HG03095 (cell line): ENCODE measurements at regions not wholly inside any gene's neighbourhood (a gene's known extent, or its start where the extent isn't known, plus 50 kb on each side); places are given as distances from the start of the nearest gene placed in this dataset.

ENCODE experiments used
- ATAC-seq: cut with Tn5 transposase; IDR thresholded peaks from one replicate; pipeline ENCODE4 v1.9.1; 2021; ENCODE audit warnings: moderate library complexity; ENCODE audit not compliant: unreplicated experiment

DNA sequence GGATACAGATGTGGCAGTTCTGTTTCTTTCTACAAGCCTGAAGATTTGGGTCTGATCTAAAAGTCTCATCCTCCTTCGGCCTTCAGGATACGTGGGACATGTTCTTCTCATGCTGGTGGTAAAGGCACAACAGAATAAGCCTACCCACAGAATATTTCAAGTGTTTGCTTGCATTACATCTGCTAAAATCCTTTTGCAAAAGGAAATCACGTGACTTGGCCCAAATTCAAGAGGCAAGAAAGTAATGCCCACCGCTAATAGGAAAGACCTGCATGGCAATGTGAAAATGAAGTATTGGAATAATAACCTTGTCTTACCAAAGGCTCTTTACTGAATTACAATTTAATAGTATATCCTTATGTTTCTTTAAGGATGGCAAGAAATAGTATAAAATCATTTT lies 439.9 kb upstream of the TGFBR2 start:
- no peak for ATAC-seq

- ATAC-seq = no peak
Observed at GRCh38 chr3:30167541-30168011, 438.8 kb upstream of the TGFBR2 start.

DNA sequence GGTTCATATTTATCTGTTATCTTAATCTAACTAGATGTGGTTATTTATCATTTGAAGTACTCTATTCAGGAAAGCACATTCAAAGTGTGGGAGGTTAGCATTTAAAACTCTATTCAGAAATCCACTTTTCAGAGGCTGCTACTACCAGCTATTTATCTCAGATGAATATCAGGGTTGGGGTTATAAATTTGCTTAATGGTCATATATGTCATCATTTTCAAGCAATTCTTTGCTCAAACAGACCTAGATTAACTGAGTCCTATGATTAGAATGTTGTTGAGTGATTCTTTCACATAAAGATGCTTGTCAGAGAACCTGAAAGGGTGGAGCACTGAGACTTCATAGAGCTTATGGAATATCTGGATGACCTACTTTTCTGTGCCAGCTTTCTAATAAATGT lies 436.9 kb upstream of the TGFBR2 start:
- ATAC-seq = no peak

- ATAC-seq = no peak
Observed at GRCh38 chr3:30170681-30171438, 435.5 kb upstream of the TGFBR2 start.

GRCh38 chr3:30174357-30174756 lies 432.0 kb upstream of the TGFBR2 start:
- no peak for ATAC-seq

- no peak for ATAC-seq
Observed at GRCh38 chr3:30180310-30181177, 425.9 kb upstream of the TGFBR2 start.

DNA sequence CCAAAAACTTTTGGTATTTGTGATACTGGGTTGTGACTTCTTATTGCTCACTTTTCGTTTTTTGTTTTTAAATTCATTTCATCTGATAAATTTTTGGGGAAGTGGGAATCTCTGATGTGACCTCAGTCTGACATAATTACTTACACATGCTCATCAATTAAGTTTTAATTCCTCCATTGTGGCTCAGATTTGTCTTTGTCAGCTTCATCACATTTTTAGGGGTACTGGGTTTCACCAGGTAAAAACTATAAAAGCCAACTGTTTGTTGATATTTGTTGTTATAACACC lies 425.3 kb upstream of the TGFBR2 start:
- no peak for ATAC-seq

DNA sequence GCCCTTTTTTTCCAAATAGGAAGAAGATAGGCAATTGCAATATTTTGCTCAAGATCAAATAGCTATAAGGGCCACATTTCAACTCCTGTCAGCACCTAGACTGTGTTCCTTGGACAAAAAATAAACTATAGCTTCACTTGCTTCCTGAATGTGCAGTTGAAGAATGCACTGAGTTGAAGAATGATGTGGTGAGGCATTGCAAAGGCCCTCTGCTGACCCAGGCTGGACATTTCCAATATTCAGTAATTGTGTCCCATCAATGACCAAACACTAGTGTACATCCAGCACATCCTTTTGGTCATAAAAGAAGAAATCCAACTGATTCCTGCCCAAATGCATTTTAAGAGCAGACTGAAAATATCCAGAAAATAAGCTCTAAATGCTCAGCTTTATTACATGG lies 424.8 kb upstream of the TGFBR2 start:
- no peak for ATAC-seq

DNA sequence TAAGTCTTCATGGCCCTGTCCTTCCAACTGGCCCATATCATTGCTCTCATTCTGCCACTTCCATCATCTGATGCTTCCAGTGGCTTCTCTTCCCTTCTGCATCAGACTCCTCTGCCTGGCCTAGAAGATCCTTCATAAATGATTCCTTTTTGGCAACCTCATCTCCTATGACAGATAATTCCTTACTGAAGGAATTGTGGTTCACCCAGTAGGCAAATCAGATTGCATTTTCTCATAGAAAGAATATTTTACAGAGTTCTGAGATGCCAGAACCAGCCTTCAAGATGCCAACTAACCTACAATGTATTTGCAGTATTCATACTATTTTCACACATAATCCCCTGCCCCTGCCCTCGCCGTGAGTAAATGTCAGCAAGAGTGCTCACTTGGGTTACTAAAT lies 423.0 kb upstream of the TGFBR2 start:
- no peak for ATAC-seq

DNA sequence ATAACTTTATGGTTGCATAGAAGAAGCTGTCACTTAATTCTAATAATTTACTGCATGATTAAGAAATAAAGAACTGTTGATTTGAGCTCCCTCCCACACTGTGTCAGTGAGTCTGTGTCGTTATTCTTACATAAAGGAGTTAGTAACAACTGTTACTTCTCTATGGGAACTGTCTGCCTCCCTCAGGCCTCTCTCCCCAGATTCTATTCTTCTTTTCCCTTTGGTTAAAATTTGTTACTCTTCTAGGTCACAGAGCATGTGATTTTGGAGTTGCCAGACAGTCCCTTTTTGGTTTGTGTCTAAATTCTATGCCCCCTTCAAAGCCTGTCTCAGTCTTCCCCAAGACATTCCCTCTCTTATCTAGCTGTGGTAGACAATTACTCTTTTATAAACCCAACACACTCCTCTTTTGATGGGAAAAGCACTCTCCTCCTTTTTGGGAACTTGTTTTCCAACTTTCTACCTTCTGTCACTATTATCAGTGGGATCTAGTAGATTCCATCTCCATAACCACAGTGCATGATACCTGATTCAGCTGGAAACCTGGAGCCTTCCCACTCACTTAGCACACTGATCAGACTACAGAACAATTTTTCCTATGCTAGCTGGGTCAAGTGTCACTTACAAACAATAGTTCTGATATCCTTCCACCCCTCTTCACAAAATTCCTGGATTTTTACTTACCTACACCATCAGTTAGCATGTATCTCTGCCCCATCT lies 422.1 kb upstream of the TGFBR2 start:
- no peak for ATAC-seq

- ATAC-seq = no peak
Observed at GRCh38 chr3:30185872-30186271, 420.5 kb upstream of the TGFBR2 start.

GRCh38 chr3:30186741-30187219 lies 419.6 kb upstream of the TGFBR2 start:
- ATAC-seq = no peak

- ATAC-seq = no peak
Observed at GRCh38 chr3:30187366-30187765, 419.0 kb upstream of the TGFBR2 start.

- no peak for ATAC-seq
Observed at GRCh38 chr3:30188713-30189112, 417.7 kb upstream of the TGFBR2 start.

GRCh38 chr3:30189900-30190299 lies 416.5 kb upstream of the TGFBR2 start:
- ATAC-seq = no peak

DNA sequence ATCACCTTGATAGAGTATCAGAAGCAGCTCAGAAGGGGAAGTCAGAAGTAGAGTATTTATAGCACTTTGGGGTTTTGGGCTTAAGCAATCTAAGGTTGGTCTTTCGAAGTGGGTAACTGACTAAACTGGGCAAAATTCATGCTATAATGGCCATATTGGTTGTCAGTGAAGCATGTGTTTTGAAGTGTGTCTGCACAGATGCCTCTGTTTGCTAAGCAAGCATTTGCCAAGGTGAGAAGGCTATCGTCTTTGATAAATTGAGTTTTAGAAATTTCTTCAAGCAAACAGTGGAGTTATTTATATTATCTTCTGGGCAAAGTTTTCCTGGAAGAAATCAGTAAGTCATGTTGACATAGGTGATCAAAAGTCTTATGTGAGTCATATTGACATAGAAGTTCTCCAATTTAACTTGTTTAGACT lies 412.8 kb upstream of the TGFBR2 start:
- no peak for ATAC-seq

DNA sequence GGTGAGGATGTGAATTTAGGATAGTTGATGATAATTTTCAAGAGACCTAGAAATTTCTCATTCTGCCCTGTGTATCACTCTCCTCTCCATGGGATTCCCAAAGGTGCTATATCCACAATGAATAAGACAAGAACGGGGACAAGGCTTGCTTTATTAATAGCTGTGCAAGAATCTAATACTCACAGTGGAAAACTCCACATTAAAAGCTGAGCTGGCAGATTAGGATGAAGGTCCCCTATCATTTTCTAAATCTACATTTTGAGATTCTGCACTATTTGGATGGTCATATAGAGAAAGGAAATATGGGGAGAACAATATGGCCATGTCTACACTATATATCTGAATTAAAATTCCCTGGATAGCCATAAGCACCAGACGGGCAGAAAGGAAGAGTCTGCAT lies 411.0 kb upstream of the TGFBR2 start:
- ATAC-seq = no peak

DNA sequence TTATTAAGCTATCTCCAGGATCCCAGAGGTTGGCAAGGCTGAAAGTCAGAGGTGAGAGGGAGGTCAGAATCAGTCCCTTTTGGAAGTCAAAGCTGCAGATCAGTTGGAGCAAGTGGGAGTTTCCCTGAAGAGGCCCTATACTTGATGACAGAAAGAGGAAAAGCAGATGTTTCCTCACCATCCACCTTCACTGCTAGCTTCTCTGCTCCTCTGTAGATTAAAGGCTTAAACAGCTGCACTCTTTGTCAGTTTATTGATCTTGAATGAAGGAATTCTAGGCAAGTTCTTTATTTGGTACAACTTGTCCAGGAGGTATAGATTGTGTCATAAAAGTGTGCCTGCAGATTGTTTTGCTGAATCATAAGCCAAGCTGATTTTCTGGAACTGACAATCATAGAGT lies 408.2 kb upstream of the TGFBR2 start:
- no peak for ATAC-seq

DNA sequence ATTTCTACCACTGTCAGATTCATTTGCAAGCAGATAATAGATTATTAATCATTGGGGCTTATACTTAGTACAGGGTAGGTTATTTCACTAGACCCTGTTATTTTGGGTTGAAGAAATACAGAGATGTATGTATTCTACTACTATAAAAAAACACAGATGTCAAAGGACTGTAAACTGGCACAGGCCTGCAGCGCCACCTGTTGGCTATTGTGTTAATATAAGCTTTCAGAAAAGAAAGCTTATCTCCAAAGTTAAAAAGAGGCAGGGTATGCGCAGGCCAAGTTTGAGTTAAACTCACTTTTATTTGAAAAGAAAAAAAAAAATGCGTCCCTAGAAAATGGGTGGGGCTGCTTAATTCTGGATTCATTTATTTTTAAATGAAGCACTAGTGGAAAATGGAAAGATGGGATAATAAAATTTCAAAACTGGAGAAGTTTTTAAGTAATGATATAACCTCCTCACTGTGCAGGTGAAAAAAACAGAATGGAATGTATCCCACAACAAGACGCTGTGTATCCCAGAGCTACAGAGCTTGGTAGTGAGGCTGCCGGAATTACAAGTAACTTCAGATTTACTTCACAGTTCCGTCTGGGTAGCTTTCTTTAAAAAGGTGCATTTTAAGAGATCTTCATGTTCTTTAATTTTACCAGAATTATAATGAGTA lies 407.2 kb upstream of the TGFBR2 start:
- no peak for ATAC-seq

DNA sequence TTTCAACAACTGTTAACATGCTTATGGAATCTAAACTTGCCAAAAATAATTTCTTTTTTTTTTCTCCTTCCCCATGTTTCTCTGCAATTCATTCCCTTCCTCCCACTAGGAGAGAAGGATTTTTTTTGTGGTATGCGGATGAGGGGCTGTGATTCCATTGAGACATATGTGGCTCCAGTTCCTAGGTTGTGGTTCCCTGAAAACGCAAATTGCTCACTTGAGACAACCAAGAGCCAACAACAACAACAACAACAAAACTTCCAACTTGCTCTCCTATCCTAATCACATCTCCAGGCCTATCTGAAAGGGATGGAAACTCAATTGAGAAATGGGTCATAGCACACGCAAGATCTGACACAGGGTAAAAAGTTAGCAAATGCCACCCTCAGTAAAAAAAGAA lies 406.5 kb upstream of the TGFBR2 start:
- ATAC-seq = no peak

DNA sequence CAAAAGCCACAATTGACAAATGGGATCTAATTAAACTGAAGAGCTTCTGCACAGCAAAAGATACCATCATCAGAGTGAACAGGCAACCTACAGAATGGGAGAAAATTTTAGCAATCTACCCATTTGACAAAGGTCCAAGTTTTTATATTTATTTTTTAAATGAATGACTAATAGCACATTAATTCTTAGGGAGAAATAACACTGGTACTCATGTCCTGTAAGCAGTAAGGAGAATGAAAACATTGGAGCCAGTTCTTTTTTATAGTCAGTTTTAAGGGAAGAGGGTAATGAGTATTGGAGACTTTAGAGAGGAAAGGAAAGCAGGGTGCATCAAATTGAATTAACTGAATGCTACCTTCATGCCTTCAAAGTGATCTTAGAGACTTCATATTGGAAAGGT lies 404.7 kb upstream of the TGFBR2 start:
- ATAC-seq = no peak
